HCT116 (cell line): ENCODE measurements at regions not wholly inside any gene's neighbourhood (a gene's known extent, or its start where the extent isn't known, plus 50 kb on each side); places are given as distances from the start of the nearest gene placed in this dataset.

Source experiments
- CTCF ChIP-seq, 3 experiments: fragments of 200-600 bp in 1 of 3; sonication (generic) in 1 of 3; IDR thresholded peaks in 2 of 3; conservative IDR thresholded peaks in 1 of 3; 2 replicates each; pipeline ENCODE4 v1.5.1; 2012 to 2017; ENCODE audit warnings: low read depth in 2 of 3, low read length in 2 of 3, antibody characterized with exemption in 1 of 3, borderline replicate concordance in 1 of 3, control low read depth in 1 of 3, mild to moderate bottlenecking in 1 of 3, mixed read lengths in 1 of 3, mixed run types in 1 of 3, moderate library complexity in 1 of 3; ENCODE audit not compliant: insufficient read depth in 1 of 3
- EZH2phosphoT487 ChIP-seq: fragments of 200-600 bp; IDR thresholded peaks from 2 replicates; pipeline ENCODE4 v1.6.1; 2018; ENCODE audit warnings: antibody characterized with exemption, borderline replicate concordance
- FOSL1 ChIP-seq: IDR thresholded peaks from 2 replicates; pipeline ENCODE4 v1.6.1; 2012; ENCODE audit warnings: low read depth
- POLR2A ChIP-seq: IDR thresholded peaks from 2 replicates; pipeline ENCODE4 v1.7.0; 2011; ENCODE audit warnings: borderline replicate concordance; ENCODE audit not compliant: insufficient read depth, insufficient read length; ENCODE audit errors: extremely low read depth
- SIN3A ChIP-seq: IDR thresholded peaks from 2 replicates; pipeline ENCODE4 v1.6.1; 2012; ENCODE audit warnings: low read depth
- TCF7L2 ChIP-seq: IDR thresholded peaks from 2 replicates; pipeline ENCODE4 v1.7.0; 2011; ENCODE audit warnings: borderline replicate concordance, inconsistent platforms; ENCODE audit not compliant: insufficient read depth, insufficient read length; ENCODE audit errors: extremely low read depth
- YY1 ChIP-seq: IDR thresholded peaks from 2 replicates; pipeline ENCODE4 v1.6.1; 2011; ENCODE audit warnings: low read length, low read depth, moderate library complexity, mild to moderate bottlenecking; ENCODE audit not compliant: insufficient replicate concordance; ENCODE audit errors: extremely low read depth
- ZNF274 ChIP-seq: fragments of 200-500 bp; sonication (Bioruptor generic); IDR thresholded peaks from 2 replicates; pipeline ENCODE4 v1.6.1; 2014; ENCODE audit warnings: mild to moderate bottlenecking, low read depth, low read length, inconsistent platforms

GRCh38 chr6:74579794-74580193 lies 626.1 kb downstream of the COL12A1 start:
- TF ChIP-seq POLR2A = no peak
- no peak for TF ChIP-seq CTCF (IDR thresholded peaks at IDR 0.05 in 2 of 3, conservative IDR thresholded peaks at IDR 0.05 in 1 of 3; ENCODE audit: borderline replicate concordance in 1 of 3, insufficient read depth in 1 of 3, low read depth in 2 of 3, low read length in 2 of 3)
- TF ChIP-seq EZH2phosphoT487 = no peak
- TF ChIP-seq YY1 = no peak
- TF ChIP-seq TCF7L2 = no peak
- no peak for TF ChIP-seq SIN3A
- no peak for TF ChIP-seq ZNF274
- no peak for TF ChIP-seq FOSL1
